IMR-90 (cell line): ENCODE measurements at regions not wholly inside any gene's neighbourhood (a gene's known extent, or its start where the extent isn't known, plus 50 kb on each side); places are given as distances from the start of the nearest gene placed in this dataset.
A peak's percentile ranks its signal among the peaks of the same experiment; 100 is the strongest.

Experiments
- ATAC-seq: fragments of 200-7000 bp; cut with Tn5 transposase; 2 replicates; pipeline ENCODE4 v1.9.1; 2020; ENCODE audit warnings: low read depth, mild to moderate bottlenecking, moderate library complexity
- BruUV-seq: library from RNA; stranded (reverse); fragments of 400-500 nt; replicated peaks from 2 replicates; lab custom pipeline; 2021; lab: Mats Ljungman, UMichigan
- CTCF ChIA-PET: fragments of 300-600 bp; formaldehyde crosslinking; extraction: SDS; loops from one replicate; lab custom pipeline; 2021; ENCODE audit warnings: antibody characterized with exemption; lab: Yijun Ruan, JAX
- POLR2A ChIA-PET: fragments of 300-600 bp; sonication (Branson Sonifier 250); formaldehyde crosslinking; loops from one replicate; lab custom pipeline; 2022; ENCODE audit warnings: antibody characterized with exemption; ENCODE audit not compliant: unreplicated experiment; lab: Charles Lee
- DNase-seq: peaks from one replicate; pipeline ENCODE4 v3.0.0; 2013
- H2AFZ ChIP-seq: replicated peaks from 2 replicates; pipeline ENCODE3; 2013; ENCODE audit warnings: low read length, mild to moderate bottlenecking; ENCODE audit not compliant: poor library complexity
- H2AK5ac ChIP-seq: 2 replicates; pipeline ENCODE4 v1.6.1; 2013; ENCODE audit warnings: low read depth, low read length, inconsistent platforms
- H2AK9ac ChIP-seq: replicated peaks from 2 replicates; pipeline ENCODE3; 2013; ENCODE audit warnings: mild to moderate bottlenecking, low read depth, low read length, moderate library complexity; ENCODE audit not compliant: poor library complexity
- H2BK120ac ChIP-seq: 2 replicates; pipeline ENCODE4 v1.6.1; 2013; ENCODE audit warnings: low read depth, low read length, inconsistent platforms
- H2BK15ac ChIP-seq: 3 replicates; pipeline ENCODE4 v1.6.1; 2013; ENCODE audit warnings: low read depth, low read length, inconsistent platforms
- H2BK20ac ChIP-seq: 2 replicates; pipeline ENCODE4 v1.6.1; 2013; ENCODE audit warnings: low read depth, mild to moderate bottlenecking, inconsistent platforms, low read length, moderate library complexity
- H2BK5ac ChIP-seq: 2 replicates; pipeline ENCODE4 v1.6.1; 2013; ENCODE audit warnings: mild to moderate bottlenecking, low read depth, low read length, inconsistent platforms; ENCODE audit not compliant: poor library complexity, severe bottlenecking
- H3K14ac ChIP-seq: replicated peaks from 2 replicates; pipeline ENCODE4 v1.6.1; 2013; ENCODE audit warnings: low read depth, low read length, inconsistent platforms
- H3K18ac ChIP-seq: 2 replicates; pipeline ENCODE4 v1.6.1; 2013; ENCODE audit warnings: low read depth, low read length, control low read depth
- H3K23ac ChIP-seq: 2 replicates; pipeline ENCODE4 v1.6.1; 2013; ENCODE audit warnings: low read depth, low read length, inconsistent platforms
- H3K27ac ChIP-seq: 2 replicates; pipeline ENCODE4 v1.5.1; 2013; ENCODE audit warnings: mild to moderate bottlenecking, control low read depth, low read length; ENCODE audit not compliant: insufficient read depth
- H3K27me3 ChIP-seq: 2 replicates; pipeline ENCODE4 v1.6.1; 2013; ENCODE audit warnings: low read length; ENCODE audit not compliant: control insufficient read depth, insufficient read depth
- H3K36me3 ChIP-seq: 2 replicates; pipeline ENCODE4 v1.6.1; 2013; ENCODE audit warnings: low read length, mixed read lengths; ENCODE audit not compliant: control insufficient read depth, insufficient read depth
- H3K4ac ChIP-seq: 2 replicates; pipeline ENCODE4 v1.6.1; 2013; ENCODE audit warnings: low read depth, low read length, inconsistent platforms
- H3K4me1 ChIP-seq: 2 replicates; pipeline ENCODE4 v1.6.1; 2013; ENCODE audit warnings: low read length, mixed read lengths; ENCODE audit not compliant: control insufficient read depth, insufficient read depth
- H3K4me2 ChIP-seq: 2 replicates; pipeline ENCODE4 v1.6.1; 2013; ENCODE audit warnings: low read depth, mild to moderate bottlenecking, control low read depth, low read length, moderate library complexity
- H3K4me3 ChIP-seq: 2 replicates; pipeline ENCODE4 v1.5.1; 2013; ENCODE audit warnings: low read depth, mild to moderate bottlenecking, control low read depth, low read length, moderate library complexity; ENCODE audit not compliant: insufficient read depth
- H3K56ac ChIP-seq: 2 replicates; pipeline ENCODE4 v1.6.1; 2013; ENCODE audit warnings: low read length, inconsistent platforms; ENCODE audit not compliant: insufficient read depth; ENCODE audit errors: extremely low read depth
- H3K79me1 ChIP-seq, 2 experiments: 2 replicates each; pipeline ENCODE4 v1.6.1; 2013; ENCODE audit warnings: low read length in 2 of 2, inconsistent platforms in 1 of 2, low read depth in 1 of 2
- H3K9ac ChIP-seq: 2 replicates; pipeline ENCODE4 v1.6.1; 2013; ENCODE audit warnings: low read depth, low read length, control low read depth
- H3K9me1 ChIP-seq: 2 replicates; pipeline ENCODE4 v1.6.1; 2013; ENCODE audit warnings: low read length, inconsistent platforms; ENCODE audit not compliant: insufficient read depth
- H3K9me3 ChIP-seq: 2 replicates; pipeline ENCODE4 v1.6.1; 2013; ENCODE audit warnings: low read length; ENCODE audit not compliant: control insufficient read depth, insufficient read depth
- H4K20me1 ChIP-seq: 2 replicates; pipeline ENCODE4 v1.6.1; 2013; ENCODE audit warnings: low read length, inconsistent platforms; ENCODE audit not compliant: insufficient read depth
- H4K5ac ChIP-seq: 2 replicates; pipeline ENCODE4 v1.6.1; 2013; ENCODE audit warnings: mild to moderate bottlenecking, low read depth, low read length, control low read depth
- H4K8ac ChIP-seq, 2 experiments: 2 replicates each; pipeline ENCODE4 v1.6.1; 2013; ENCODE audit warnings: low read depth in 2 of 2, low read length in 2 of 2, control low read depth in 1 of 2, inconsistent platforms in 1 of 2
- H4K91ac ChIP-seq: 2 replicates; pipeline ENCODE4 v1.6.1; 2013; ENCODE audit warnings: low read depth, low read length, inconsistent platforms; ENCODE audit not compliant: insufficient read depth
- BHLHE40 ChIP-seq: fragments of 150-350 bp; IDR thresholded peaks from 2 replicates; pipeline ENCODE4 v1.6.1; 2016; ENCODE audit warnings: mild to moderate bottlenecking, low read depth, low read length
- CEBPB ChIP-seq: IDR thresholded peaks from 2 replicates; pipeline ENCODE4 v1.6.1; 2012; ENCODE audit warnings: low read depth, low read length, improper control_type of control experiment
- CHD1 ChIP-seq: IDR thresholded peaks from 2 replicates; pipeline ENCODE4 v1.6.1; 2012; ENCODE audit warnings: low read depth, low read length, improper control_type of control experiment
- FOS ChIP-seq: fragments of 150-350 bp; IDR thresholded peaks from 2 replicates; pipeline ENCODE4 v1.6.1; 2016; ENCODE audit warnings: low read depth, low read length
- MAFK ChIP-seq: IDR thresholded peaks from 2 replicates; pipeline ENCODE4 v1.6.1; 2012; ENCODE audit warnings: low read depth, low read length, improper control_type of control experiment
- MAZ ChIP-seq: IDR thresholded peaks from 2 replicates; pipeline ENCODE4 v1.6.1; 2012; ENCODE audit warnings: low read depth, mild to moderate bottlenecking, low read length, improper control_type of control experiment, moderate library complexity, borderline replicate concordance
- MXI1 ChIP-seq: IDR thresholded peaks from 2 replicates; pipeline ENCODE4 v1.6.1; 2012; ENCODE audit warnings: low read depth, mild to moderate bottlenecking, low read length, moderate library complexity, borderline replicate concordance
- NFE2L2 ChIP-seq: fragments of 150-350 bp; IDR thresholded peaks from 2 replicates; pipeline ENCODE4 v1.6.1; 2016; ENCODE audit warnings: low read depth, mild to moderate bottlenecking, low read length
- POLR2A ChIP-seq: IDR thresholded peaks from 2 replicates; pipeline ENCODE4 v1.6.1; 2012; ENCODE audit warnings: mild to moderate bottlenecking, low read depth, low read length
- RAD21 ChIP-seq: IDR thresholded peaks from 2 replicates; pipeline ENCODE4 v1.6.1; 2012; ENCODE audit warnings: low read length, improper control_type of control experiment
- RCOR1 ChIP-seq: IDR thresholded peaks from 2 replicates; pipeline ENCODE4 v1.6.1; 2012; ENCODE audit warnings: mild to moderate bottlenecking, low read length, improper control_type of control experiment; ENCODE audit not compliant: insufficient replicate concordance
- RFX5 ChIP-seq: IDR thresholded peaks from 2 replicates; pipeline ENCODE4 v1.8.0; 2012; ENCODE audit warnings: low read depth, mild to moderate bottlenecking, low read length, moderate library complexity
- SMC3 ChIP-seq: fragments of 150-350 bp; IDR thresholded peaks from 2 replicates; pipeline ENCODE4 v1.6.1; 2016; ENCODE audit warnings: low read depth, mild to moderate bottlenecking, antibody characterized with exemption, low read length, moderate library complexity
- WGBS, 2 experiments: methylation state at CpG; one replicate each; pipeline versions ENCODE4 v1.1.5 to v1.1.7; 2013; ENCODE audit warnings: missing lambda C conversion rate in 2 of 2; ENCODE audit not compliant: insufficient read length in 1 of 2; ENCODE audit errors: extremely low coverage in 2 of 2; 5-methylcytosine and 5-hydroxymethylcytosine counted together
- dilution Hi-C: fragments of 300-500 bp; cut with HindIII; formaldehyde crosslinking; loops from one replicate; pipeline ENCODE4 v1.14.3; 2018; ENCODE audit warnings: low sequenced_read_pairs; ENCODE audit not compliant: unreplicated experiment
- in situ Hi-C: fragments of 300-500 bp; cut with MboI; formaldehyde crosslinking; loops from 3 replicates; pipeline ENCODE4 v1.14.3; 2019; ENCODE audit warnings: low sequenced_read_pairs, inconsistent platforms, mixed read lengths
- intact Hi-C: fragments of 100-400 bp; cut with micrococcal nuclease; formaldehyde crosslinking; loops from 2 replicates; pipeline ENCODE4 v1.10.0; 2022
- TF ChIP-seq, protein P1 (sequence below): conservative IDR thresholded peaks from 2 replicates; pipeline ENCODE4 v1.5.1; 2012; ENCODE audit warnings: mild to moderate bottlenecking, low read depth, low read length, improper control_type of control experiment

DNA sequence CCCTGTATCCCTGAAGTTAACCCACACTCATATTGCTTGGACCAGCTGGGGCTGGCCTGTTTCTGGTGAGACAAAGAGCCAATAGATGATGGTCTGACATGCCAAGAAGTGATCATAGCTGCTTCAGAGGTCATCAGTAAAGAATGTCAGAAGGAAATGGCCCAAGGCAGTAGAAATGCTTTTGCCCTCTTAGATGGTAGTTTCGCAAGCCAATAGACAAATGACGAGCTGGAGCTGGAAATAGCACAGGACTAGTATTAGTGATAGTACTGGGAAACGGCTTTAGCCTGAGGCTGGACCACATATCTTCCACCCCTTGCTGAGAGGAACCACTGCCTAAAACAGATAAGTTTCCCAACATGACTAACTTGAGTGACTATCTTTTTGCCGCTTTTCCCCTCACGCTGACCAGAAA lies 176.1 kb upstream of the THBS1 start:
- H3K4me2 ChIP-seq, result no peak overlapping the region
- H4K8ac ChIP-seq, result peak overlapping the region; percentile 10 to 78
- intact Hi-C loops, result loop anchor here (1.0 to 5.0 kb wide), 3 partner anchors 176 to 696 kb away; no protein-coding TSS in a partner anchor
- H2AFZ ChIP-seq, result peak overlapping the region; percentile 41
- peaks cover 11% of the 10 kb centered on the region for H3K9me1 ChIP-seq
- H3K4ac ChIP-seq, result peak overlapping the region; percentile 71
- peak overlapping the region; percentile 34 for H3K18ac ChIP-seq
- H3K14ac ChIP-seq, result peak overlapping the region; percentile 39
- no TSS peak for BruUV-seq
- H2BK5ac ChIP-seq, result peak overlapping the region; percentile 68
- peak; percentile 83 for ATAC-seq
- H4K91ac ChIP-seq, result peak overlapping the region; percentile 74
- dilution Hi-C loops, result no loop called here
- H3K4me3 ChIP-seq, result no peak overlapping the region
- peak overlapping the region; percentile 49; the same call in 2 of the 3 replicates for H2BK15ac ChIP-seq
- peak overlapping the region; percentile 47; the same call in 1 of the 2 replicates for H3K23ac ChIP-seq
- no peaks in the 10 kb centered on the region for H4K20me1 ChIP-seq
- H2BK20ac ChIP-seq, result peak overlapping the region; percentile 79; the same call in 1 of the 2 replicates
- no peaks in the 10 kb centered on the region for H3K27me3 ChIP-seq
- H3K36me3 ChIP-seq, result no peaks in the 10 kb centered on the region
- H3K56ac ChIP-seq, result peak overlapping the region; percentile 64
- H4K5ac ChIP-seq, result peak overlapping the region; percentile 34; the same call in 1 of the 2 replicates
- CTCF ChIA-PET, result interaction anchor here (0.5 to 1.0 kb wide), 2 partner anchors 44 to 117 kb away, joined by 3 to 4 read pairs; no protein-coding TSS in a partner anchor
- H3K79me1 ChIP-seq, result no peaks in the 10 kb centered on the region
- peak; percentile 95 for DNase-seq
- WGBS, 2 experiments, result no CpG with 5 or more reads among the region's 5 CpGs
- H2BK120ac ChIP-seq, result peak overlapping the region; percentile 78
- H2AK5ac ChIP-seq, result peak overlapping the region; percentile 16
- H3K9ac ChIP-seq, result peak overlapping the region; percentile 55; the same call in 1 of the 2 replicates
- in situ Hi-C loops, result no loop called here
- H3K27ac ChIP-seq, result peak overlapping the region; percentile 88
- POLR2A ChIA-PET, result no interaction called here
- peak; percentile 33 for TF ChIP-seq RCOR1
- no peak for TF ChIP-seq FOS
- no peak for TF ChIP-seq BHLHE40
- no peak for TF ChIP-seq CHD1
- no peak for TF ChIP-seq MAZ
- TF ChIP-seq, protein P1, sequence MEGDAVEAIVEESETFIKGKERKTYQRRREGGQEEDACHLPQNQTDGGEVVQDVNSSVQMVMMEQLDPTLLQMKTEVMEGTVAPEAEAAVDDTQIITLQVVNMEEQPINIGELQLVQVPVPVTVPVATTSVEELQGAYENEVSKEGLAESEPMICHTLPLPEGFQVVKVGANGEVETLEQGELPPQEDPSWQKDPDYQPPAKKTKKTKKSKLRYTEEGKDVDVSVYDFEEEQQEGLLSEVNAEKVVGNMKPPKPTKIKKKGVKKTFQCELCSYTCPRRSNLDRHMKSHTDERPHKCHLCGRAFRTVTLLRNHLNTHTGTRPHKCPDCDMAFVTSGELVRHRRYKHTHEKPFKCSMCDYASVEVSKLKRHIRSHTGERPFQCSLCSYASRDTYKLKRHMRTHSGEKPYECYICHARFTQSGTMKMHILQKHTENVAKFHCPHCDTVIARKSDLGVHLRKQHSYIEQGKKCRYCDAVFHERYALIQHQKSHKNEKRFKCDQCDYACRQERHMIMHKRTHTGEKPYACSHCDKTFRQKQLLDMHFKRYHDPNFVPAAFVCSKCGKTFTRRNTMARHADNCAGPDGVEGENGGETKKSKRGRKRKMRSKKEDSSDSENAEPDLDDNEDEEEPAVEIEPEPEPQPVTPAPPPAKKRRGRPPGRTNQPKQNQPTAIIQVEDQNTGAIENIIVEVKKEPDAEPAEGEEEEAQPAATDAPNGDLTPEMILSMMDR, result no peak
- TF ChIP-seq POLR2A, result no peak
- TF ChIP-seq MXI1, result no peak
- 0 out of 2 replicates have a peak, but pooled peaks have one; percentile 11 for TF ChIP-seq RAD21
- TF ChIP-seq MAFK, result no peak
- peak; percentile 9; the same call in 1 of the 2 replicates for TF ChIP-seq SMC3
- TF ChIP-seq RFX5, result no peak
- no peak for TF ChIP-seq NFE2L2
- TF ChIP-seq CEBPB, result peak; percentile 98
- no peaks in the 10 kb centered on the region for H3K9me3 ChIP-seq
- H3K4me1 ChIP-seq, result peaks cover 11% of the 10 kb centered on the region
- H2AK9ac ChIP-seq, result no peak overlapping the region
